ENCODE measurements at regions not wholly inside any gene's neighbourhood (a gene's known extent, or its start where the extent isn't known, plus 50 kb on each side); places are given as distances from the start of the nearest gene placed in this dataset.

- peaks cover 0 to 19% of the 10 kb centered on the region in 2 experiments; a peak in 1 of 4 replicates for H3K4me1 ChIP-seq (ENCODE audit: control insufficient read depth in 1 of 2, insufficient read depth in 2 of 2, low read depth in 1 of 2, low read length in 1 of 2)
- TF ChIP-seq EP300 (IDR thresholded peaks at IDR 0.05; ENCODE audit: borderline replicate concordance in 1 of 2, low read depth in 1 of 2, low read length in 1 of 2) (no peak), RCOR1 (IDR thresholded peaks at IDR 0.05; ENCODE audit: low read length) (no peak), EZH2phosphoT487 (IDR thresholded peaks at IDR 0.05; ENCODE audit: borderline replicate concordance, low read depth) (no peak), TEAD4 (IDR thresholded peaks at IDR 0.05; ENCODE audit: borderline replicate concordance, insufficient read depth) (no peak), JUND (IDR thresholded peaks at IDR 0.05) (no peak), TAF1 (IDR thresholded peaks at IDR 0.05; ENCODE audit: borderline replicate concordance, low read depth, low read length) (no peak), SIN3A (IDR thresholded peaks at IDR 0.05; ENCODE audit: borderline replicate concordance, low read depth, low read length) (no peak)
- TF ChIP-seq, protein P1, sequence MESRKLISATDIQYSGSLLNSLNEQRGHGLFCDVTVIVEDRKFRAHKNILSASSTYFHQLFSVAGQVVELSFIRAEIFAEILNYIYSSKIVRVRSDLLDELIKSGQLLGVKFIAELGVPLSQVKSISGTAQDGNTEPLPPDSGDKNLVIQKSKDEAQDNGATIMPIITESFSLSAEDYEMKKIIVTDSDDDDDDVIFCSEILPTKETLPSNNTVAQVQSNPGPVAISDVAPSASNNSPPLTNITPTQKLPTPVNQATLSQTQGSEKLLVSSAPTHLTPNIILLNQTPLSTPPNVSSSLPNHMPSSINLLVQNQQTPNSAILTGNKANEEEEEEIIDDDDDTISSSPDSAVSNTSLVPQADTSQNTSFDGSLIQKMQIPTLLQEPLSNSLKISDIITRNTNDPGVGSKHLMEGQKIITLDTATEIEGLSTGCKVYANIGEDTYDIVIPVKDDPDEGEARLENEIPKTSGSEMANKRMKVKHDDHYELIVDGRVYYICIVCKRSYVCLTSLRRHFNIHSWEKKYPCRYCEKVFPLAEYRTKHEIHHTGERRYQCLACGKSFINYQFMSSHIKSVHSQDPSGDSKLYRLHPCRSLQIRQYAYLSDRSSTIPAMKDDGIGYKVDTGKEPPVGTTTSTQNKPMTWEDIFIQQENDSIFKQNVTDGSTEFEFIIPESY (IDR thresholded peaks at IDR 0.05; ENCODE audit: borderline replicate concordance, low read depth), result no peak
- no peaks in the 10 kb centered on the region for H3K27me3 ChIP-seq (ENCODE audit: insufficient read depth)
- no peak for DNase-seq
- no peak overlapping the region for H3K4me3 ChIP-seq (ENCODE audit: low read depth in 2 of 2, low read length in 1 of 2)
- no peak overlapping the region for H3K4me2 ChIP-seq
- H2AFZ ChIP-seq (ENCODE audit: low read depth), result no peak overlapping the region
- no peaks in the 10 kb centered on the region for H3K9me3 ChIP-seq
- no peaks in the 10 kb centered on the region for H3K79me2 ChIP-seq (ENCODE audit: insufficient read depth)
- no peaks in the 10 kb centered on the region for H3K9me2 ChIP-seq
- H3K9ac ChIP-seq, result no peak overlapping the region
- POLR2A ChIA-PET, result no interaction called here
- no peaks in the 10 kb centered on the region for H3K36me3 ChIP-seq (replicated peaks in 1 of 2; ENCODE audit: control insufficient read depth in 1 of 2, insufficient read depth in 2 of 2, low read length in 1 of 2)
- CTCF ChIA-PET, result interaction anchor here (1.7 kb wide), 1 partner anchor 10 kb away, joined by 5 read pairs; no protein-coding TSS in a partner anchor
- H3K27ac ChIP-seq (ENCODE audit: low read depth in 2 of 2, low read length in 1 of 2), result no peak overlapping the region
- no peaks in the 10 kb centered on the region for H4K20me1 ChIP-seq (ENCODE audit: insufficient read depth)
- 89% methylated on average over 6 of the region's 8 CpGs for WGBS (ENCODE audit: low lambda C conversion rate)
- H3F3A ChIP-seq (replicated peaks; ENCODE audit: insufficient read depth), result no peaks in the 10 kb centered on the region
Measured at GRCh38 chr9:16277471-16277960, 593.0 kb downstream of the BNC2 start.

GRCh38 chr9:16278326-16278999, 592.0 kb downstream of the BNC2 start:
- peak; percentile 44 for DNase-seq
- CTCF ChIA-PET, result interaction anchor here (0.7 to 1.0 kb wide), 2 partner anchors 9 to 523 kb away, joined by 3 read pairs; no protein-coding TSS in a partner anchor

More at GRCh38 chr9:16278326-16278999, 592.0 kb downstream of the BNC2 start:
- no peaks in the 10 kb centered on the region for H3K79me2 ChIP-seq (ENCODE audit: insufficient read depth)
- no peaks in the 10 kb centered on the region for H3K9me3 ChIP-seq
- H3F3A ChIP-seq (replicated peaks; ENCODE audit: insufficient read depth), result no peaks in the 10 kb centered on the region
- H3K4me3 ChIP-seq (ENCODE audit: low read depth in 2 of 2, low read length in 1 of 2), result no peak overlapping the region
- H3K9ac ChIP-seq, result no peak overlapping the region
- H4K20me1 ChIP-seq (ENCODE audit: insufficient read depth), result no peaks in the 10 kb centered on the region
- no peaks in the 10 kb centered on the region for H3K27me3 ChIP-seq (ENCODE audit: insufficient read depth)
- 70% methylated on average over 13 of the region's 13 CpGs for WGBS (ENCODE audit: low lambda C conversion rate)
- TF ChIP-seq EP300 (IDR thresholded peaks at IDR 0.05; ENCODE audit: borderline replicate concordance in 1 of 2, low read depth in 1 of 2, low read length in 1 of 2), result peak in 1 of 2 experiments; percentile 64; a peak in 1 of 4 replicates
- no peak for TF ChIP-seq NFIC (IDR thresholded peaks at IDR 0.05; ENCODE audit: borderline replicate concordance)
- no peak for TF ChIP-seq POLR2AphosphoS5 (IDR thresholded peaks at IDR 0.05; ENCODE audit: low read depth, low read length)
- TF ChIP-seq, protein P2, sequence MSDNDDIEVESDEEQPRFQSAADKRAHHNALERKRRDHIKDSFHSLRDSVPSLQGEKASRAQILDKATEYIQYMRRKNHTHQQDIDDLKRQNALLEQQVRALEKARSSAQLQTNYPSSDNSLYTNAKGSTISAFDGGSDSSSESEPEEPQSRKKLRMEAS (IDR thresholded peaks at IDR 0.05; ENCODE audit: low read depth), result no peak
- TF ChIP-seq, protein P3, sequence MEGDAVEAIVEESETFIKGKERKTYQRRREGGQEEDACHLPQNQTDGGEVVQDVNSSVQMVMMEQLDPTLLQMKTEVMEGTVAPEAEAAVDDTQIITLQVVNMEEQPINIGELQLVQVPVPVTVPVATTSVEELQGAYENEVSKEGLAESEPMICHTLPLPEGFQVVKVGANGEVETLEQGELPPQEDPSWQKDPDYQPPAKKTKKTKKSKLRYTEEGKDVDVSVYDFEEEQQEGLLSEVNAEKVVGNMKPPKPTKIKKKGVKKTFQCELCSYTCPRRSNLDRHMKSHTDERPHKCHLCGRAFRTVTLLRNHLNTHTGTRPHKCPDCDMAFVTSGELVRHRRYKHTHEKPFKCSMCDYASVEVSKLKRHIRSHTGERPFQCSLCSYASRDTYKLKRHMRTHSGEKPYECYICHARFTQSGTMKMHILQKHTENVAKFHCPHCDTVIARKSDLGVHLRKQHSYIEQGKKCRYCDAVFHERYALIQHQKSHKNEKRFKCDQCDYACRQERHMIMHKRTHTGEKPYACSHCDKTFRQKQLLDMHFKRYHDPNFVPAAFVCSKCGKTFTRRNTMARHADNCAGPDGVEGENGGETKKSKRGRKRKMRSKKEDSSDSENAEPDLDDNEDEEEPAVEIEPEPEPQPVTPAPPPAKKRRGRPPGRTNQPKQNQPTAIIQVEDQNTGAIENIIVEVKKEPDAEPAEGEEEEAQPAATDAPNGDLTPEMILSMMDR (IDR thresholded peaks at IDR 0.05), result no peak
- no peak for TF ChIP-seq TAF1 (IDR thresholded peaks at IDR 0.05; ENCODE audit: borderline replicate concordance, low read depth, low read length)
- no peak for TF ChIP-seq MXI1 (IDR thresholded peaks at IDR 0.05; ENCODE audit: low read depth, low read length)
- H3K4me2 ChIP-seq, result no peak overlapping the region
- no peak overlapping the region for H2AFZ ChIP-seq (ENCODE audit: low read depth)
- H3K27ac ChIP-seq (ENCODE audit: low read depth in 2 of 2, low read length in 1 of 2), result peak overlapping the region in 1 of 2 experiments; percentile 47; a peak in 2 of 4 replicates
- no peaks in the 10 kb centered on the region for H3K36me3 ChIP-seq (replicated peaks in 1 of 2; ENCODE audit: control insufficient read depth in 1 of 2, insufficient read depth in 2 of 2, low read length in 1 of 2)
- POLR2A ChIA-PET, result no interaction called here
- peaks cover 0 to 20% of the 10 kb centered on the region in 2 experiments; a peak in 1 of 4 replicates for H3K4me1 ChIP-seq (ENCODE audit: control insufficient read depth in 1 of 2, insufficient read depth in 2 of 2, low read depth in 1 of 2, low read length in 1 of 2)
- no peaks in the 10 kb centered on the region for H3K9me2 ChIP-seq

Data from SK-N-SH (cell line).